ENCODE measurements at regions not wholly inside any gene's neighbourhood (a gene's known extent, or its start where the extent isn't known, plus 50 kb on each side); places are given as distances from the start of the nearest gene placed in this dataset.

DNA sequence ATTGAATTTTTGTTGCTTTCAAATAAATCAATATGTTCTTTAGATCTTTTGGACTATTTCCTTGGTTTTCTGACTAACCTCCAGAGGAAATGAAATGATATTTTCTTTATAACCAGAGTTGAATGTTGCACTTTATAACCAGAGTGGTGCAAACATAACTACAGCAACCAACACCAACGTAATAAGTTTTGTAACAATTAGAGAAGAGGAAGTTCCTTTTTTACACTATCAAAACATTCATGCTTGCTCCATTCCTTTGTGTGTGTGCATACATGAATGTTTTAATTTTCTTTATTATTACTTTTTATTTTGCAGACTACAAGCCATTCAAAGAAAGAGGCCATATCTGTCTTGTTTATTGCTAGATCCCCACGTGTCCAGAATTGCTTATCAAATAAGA is 193.0 kb upstream of the PPP3CA start:
- Mint-ChIP-seq H3K36me3 (ENCODE audit: low read depth) (no peaks in the 10 kb centered on the region), H3K27me3 (ENCODE audit: low read depth) (peaks cover 30% of the 10 kb centered on the region), H3K4me3 (no peak overlapping the region), H3K9me3 (ENCODE audit: insufficient read depth) (no peaks in the 10 kb centered on the region), H3K4me1 (ENCODE audit: low read depth) (no peaks in the 10 kb centered on the region), H3K27ac (no peak overlapping the region)
- DNase-seq: no peak
- ChIA-PET POLR2A (no interaction called here), CTCF (no interaction called here)
- ATAC-seq: no peak

DNA sequence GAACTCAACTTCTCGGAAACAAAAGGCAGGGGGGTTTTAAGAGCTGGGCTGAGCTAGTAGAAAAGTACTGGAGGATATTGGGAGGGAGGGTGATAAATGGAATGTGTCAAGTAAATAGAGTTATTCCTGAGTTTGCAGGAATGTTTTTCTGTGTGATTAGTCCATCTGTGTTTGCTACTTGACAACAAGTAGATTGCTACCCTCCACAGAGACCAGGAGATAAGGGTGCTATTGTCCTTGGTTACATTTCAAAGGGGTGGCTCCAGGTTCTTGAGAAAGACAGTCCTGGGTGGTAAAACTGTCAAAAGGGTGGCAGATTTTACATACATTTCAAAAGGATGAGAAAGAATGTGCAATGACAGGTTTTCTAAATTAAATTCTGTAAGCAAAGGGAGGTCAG is 181.2 kb upstream of the PPP3CA start:
- H3K4me3 Mint-ChIP-seq: no peak overlapping the region
- ChIA-PET CTCF (no interaction called here), POLR2A (no interaction called here)
- peaks cover 17% of the 10 kb centered on the region for H3K4me1 Mint-ChIP-seq (ENCODE audit: low read depth)
- DNase-seq: no peak
- ATAC-seq: no peak
- no peaks in the 10 kb centered on the region for H3K36me3 Mint-ChIP-seq (ENCODE audit: low read depth)
- no peak overlapping the region for H3K27ac Mint-ChIP-seq
- peaks cover 32% of the 10 kb centered on the region for H3K27me3 Mint-ChIP-seq (ENCODE audit: low read depth)
- H3K9me3 Mint-ChIP-seq (ENCODE audit: insufficient read depth): no peaks in the 10 kb centered on the region

DNA sequence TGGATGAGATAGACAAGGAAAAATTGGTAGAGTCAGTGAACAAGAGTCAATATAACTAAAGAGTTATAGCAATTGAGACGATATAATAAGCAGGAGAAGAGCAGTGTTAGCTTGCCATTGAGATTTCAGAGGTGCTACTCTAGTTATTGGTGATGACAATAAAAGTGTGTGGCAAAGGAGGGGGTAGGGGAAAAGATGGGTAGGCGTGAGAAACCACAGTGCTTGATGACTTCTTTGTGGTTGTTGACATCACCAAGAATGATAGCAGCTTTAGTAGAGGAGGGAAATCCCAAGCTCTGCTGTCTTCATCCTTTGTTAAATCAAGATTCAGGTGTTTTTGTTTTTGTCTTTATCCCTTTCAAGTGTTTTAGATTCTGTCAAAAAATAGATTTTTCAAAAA is 179.9 kb upstream of the PPP3CA start:
- DNase-seq (peak; percentile 76), ATAC-seq (peak; percentile 99)
- Mint-ChIP-seq H3K36me3 (ENCODE audit: low read depth) (no peaks in the 10 kb centered on the region), H3K9me3 (ENCODE audit: insufficient read depth) (no peaks in the 10 kb centered on the region), H3K27me3 (ENCODE audit: low read depth) (peaks cover 32% of the 10 kb centered on the region), H3K4me1 (ENCODE audit: low read depth) (peaks cover 17% of the 10 kb centered on the region), H3K4me3 (no peak overlapping the region), H3K27ac (no peak overlapping the region)
- POLR2A ChIA-PET: interaction anchor here (1.4 kb wide), 1 partner anchor 180 kb away, joined by 3 read pairs; the partner anchor contains the start of gene PPP3CA
- CTCF ChIA-PET: interaction anchor here (1.3 kb wide), 1 partner anchor 69 kb away, joined by 3 read pairs; no protein-coding TSS in a partner anchor

DNA sequence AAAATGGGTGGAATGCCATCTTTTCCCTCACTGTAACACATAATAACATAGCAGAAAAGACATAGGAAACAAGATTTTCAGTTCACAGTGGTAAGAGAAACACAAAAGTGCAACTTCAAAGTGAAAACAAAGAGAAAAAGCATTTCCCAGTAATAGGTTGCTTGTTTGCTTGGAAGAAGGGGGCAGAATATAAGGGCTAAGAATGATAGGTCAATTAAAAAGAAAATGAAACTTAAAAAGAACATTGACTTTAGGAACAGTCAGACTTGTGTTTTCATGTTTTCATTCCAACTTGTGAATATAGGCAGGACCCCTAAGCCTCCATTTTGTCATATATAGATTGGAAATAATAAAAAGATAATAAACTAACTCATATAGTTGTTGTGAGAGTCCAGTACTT is 168.2 kb upstream of the PPP3CA start:
- ATAC-seq: no peak
- Mint-ChIP-seq H3K27me3 (ENCODE audit: low read depth) (peaks cover 17% of the 10 kb centered on the region), H3K27ac (no peak overlapping the region)

DNA sequence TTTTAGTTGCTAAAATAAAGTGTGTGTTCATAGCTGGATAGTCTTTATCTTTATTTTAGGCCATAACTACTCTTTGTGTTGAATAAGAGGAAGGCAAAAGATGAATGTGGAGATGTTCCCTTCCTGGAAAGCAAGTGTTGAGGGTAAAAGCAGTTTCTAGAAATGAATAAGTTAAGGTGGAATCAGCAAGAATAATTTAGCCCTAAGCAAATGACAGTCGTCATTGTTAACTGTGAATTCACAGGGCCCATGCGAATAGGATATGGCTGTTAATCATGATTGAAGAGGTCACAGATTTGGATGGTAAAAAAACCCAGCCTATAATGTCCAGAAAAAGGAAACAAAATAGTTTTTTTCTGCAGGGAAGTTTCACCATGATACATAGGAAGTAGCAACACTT is 167.8 kb upstream of the PPP3CA start:
- peaks cover 13% of the 10 kb centered on the region for H3K27me3 Mint-ChIP-seq (ENCODE audit: low read depth)
- DNase-seq (no peak), ATAC-seq (no peak)
- CTCF ChIA-PET: no interaction called here
- H3K9me3 Mint-ChIP-seq (ENCODE audit: insufficient read depth): peaks cover 9% of the 10 kb centered on the region
- POLR2A ChIA-PET: no interaction called here
- H3K4me3 Mint-ChIP-seq: no peak overlapping the region
- no peaks in the 10 kb centered on the region for H3K36me3 Mint-ChIP-seq (ENCODE audit: low read depth)
- H3K27ac Mint-ChIP-seq: no peak overlapping the region
- peaks cover 2% of the 10 kb centered on the region for H3K4me1 Mint-ChIP-seq (ENCODE audit: low read depth)

More for the DNA sequence above, 168.2 kb upstream of the PPP3CA start:
- peaks cover 2% of the 10 kb centered on the region for H3K4me1 Mint-ChIP-seq (ENCODE audit: low read depth)
- DNase-seq: no peak
- ChIA-PET CTCF (no interaction called here), POLR2A (no interaction called here)
- no peaks in the 10 kb centered on the region for H3K36me3 Mint-ChIP-seq (ENCODE audit: low read depth)
- H3K9me3 Mint-ChIP-seq (ENCODE audit: insufficient read depth): peaks cover 7% of the 10 kb centered on the region
- no peak overlapping the region for H3K4me3 Mint-ChIP-seq

DNA sequence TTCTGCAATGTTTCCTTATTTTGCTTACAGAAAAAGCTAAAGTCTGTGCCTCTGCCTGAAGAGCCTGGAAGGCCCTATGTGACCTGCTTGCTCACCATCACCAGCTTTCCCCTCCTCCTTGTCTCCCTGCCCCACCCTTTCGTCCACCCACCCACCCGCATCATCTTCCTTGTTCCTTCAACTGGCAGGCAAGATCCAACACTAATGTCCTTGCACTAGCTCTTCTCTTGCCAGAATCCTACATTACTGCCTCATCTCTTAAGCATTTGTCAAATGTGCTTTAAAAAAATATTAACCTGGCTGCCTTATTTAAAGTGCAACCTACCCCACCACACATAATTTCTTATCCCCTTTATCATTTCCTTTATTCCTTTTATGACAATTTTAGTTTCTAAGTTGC is 165.1 kb upstream of the PPP3CA start:
- H3K27ac Mint-ChIP-seq: no peak overlapping the region
- peaks cover 9% of the 10 kb centered on the region for H3K9me3 Mint-ChIP-seq (ENCODE audit: insufficient read depth)
- ATAC-seq (no peak), DNase-seq (no peak)
- no peak overlapping the region for H3K4me3 Mint-ChIP-seq
- CTCF ChIA-PET: no interaction called here
- H3K27me3 Mint-ChIP-seq (ENCODE audit: low read depth): peaks cover 7% of the 10 kb centered on the region
- POLR2A ChIA-PET: no interaction called here
- H3K36me3 Mint-ChIP-seq (ENCODE audit: low read depth): no peaks in the 10 kb centered on the region
- peaks cover 2% of the 10 kb centered on the region for H3K4me1 Mint-ChIP-seq (ENCODE audit: low read depth)

DNA sequence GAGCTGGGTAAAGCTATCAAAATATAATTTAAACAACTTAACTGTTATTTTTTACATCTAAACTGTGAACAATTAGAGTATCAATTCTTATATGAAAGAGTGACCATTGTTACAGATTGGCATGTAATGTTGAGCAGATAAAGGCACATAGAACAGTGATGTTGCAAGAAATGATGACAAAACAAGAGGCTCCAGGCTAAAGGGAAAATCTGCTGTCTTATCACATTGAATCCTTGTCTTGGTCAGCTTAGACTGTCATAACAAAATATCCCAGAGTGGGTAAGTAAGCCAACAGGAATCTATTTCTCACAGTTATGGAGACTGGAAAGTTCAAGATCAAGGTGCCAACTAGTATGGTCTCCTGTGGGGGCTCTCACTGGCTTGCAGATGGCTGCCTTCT is 154.1 kb upstream of the PPP3CA start:
- H3K27ac Mint-ChIP-seq: no peak overlapping the region
- CTCF ChIA-PET: no interaction called here
- peaks cover 3% of the 10 kb centered on the region for H3K27me3 Mint-ChIP-seq (ENCODE audit: low read depth)
- H3K4me3 Mint-ChIP-seq: no peak overlapping the region
- POLR2A ChIA-PET: no interaction called here
- no peaks in the 10 kb centered on the region for H3K4me1 Mint-ChIP-seq (ENCODE audit: low read depth)
- no peak for ATAC-seq
- H3K36me3 Mint-ChIP-seq (ENCODE audit: low read depth): no peaks in the 10 kb centered on the region
- H3K9me3 Mint-ChIP-seq (ENCODE audit: insufficient read depth): no peaks in the 10 kb centered on the region
- no peak for DNase-seq

DNA sequence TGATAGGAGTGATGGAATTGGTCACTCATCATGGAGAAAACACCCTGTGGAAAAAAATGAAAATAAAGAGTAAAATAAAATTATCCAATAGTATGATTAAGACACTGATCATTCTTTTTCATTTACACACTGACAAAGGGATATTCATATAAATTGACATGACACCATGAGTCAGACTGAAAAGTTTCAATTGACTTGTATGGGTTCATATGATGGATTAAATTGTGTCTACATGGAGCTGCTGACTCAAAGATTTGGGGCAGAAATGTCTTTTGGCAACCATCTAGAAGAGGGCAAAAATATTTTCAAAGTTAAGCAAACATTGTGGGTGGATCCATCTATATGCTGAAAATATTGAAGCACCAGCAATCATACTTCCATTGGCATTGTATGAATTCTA is 153.4 kb upstream of the PPP3CA start:
- H3K36me3 Mint-ChIP-seq (ENCODE audit: low read depth): no peaks in the 10 kb centered on the region
- CTCF ChIA-PET: no interaction called here
- no peak for ATAC-seq
- POLR2A ChIA-PET: no interaction called here
- no peak overlapping the region for H3K4me3 Mint-ChIP-seq
- DNase-seq: no peak
- no peaks in the 10 kb centered on the region for H3K9me3 Mint-ChIP-seq (ENCODE audit: insufficient read depth)
- H3K4me1 Mint-ChIP-seq (ENCODE audit: low read depth): no peaks in the 10 kb centered on the region
- peaks cover 3% of the 10 kb centered on the region for H3K27me3 Mint-ChIP-seq (ENCODE audit: low read depth)
- H3K27ac Mint-ChIP-seq: no peak overlapping the region

DNA sequence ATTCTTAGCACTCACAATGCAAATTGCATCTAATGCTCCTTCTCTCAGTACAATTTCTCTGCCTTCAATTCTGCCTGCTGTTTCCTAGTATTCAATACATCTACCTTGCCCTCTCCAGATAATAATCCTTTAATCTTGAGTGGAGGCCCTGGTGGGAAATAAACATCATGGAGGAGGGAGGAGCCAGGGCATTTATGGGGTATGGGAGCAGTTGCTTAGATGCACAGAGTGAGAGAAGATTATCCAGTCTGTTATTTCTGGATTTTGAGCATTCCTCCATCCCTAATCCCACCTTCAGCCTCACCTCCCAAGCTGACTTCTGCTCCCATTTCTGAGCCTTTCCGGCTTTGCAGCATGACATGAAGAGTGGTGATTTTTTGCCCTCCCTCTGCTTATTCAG is 127.9 kb upstream of the PPP3CA start:
- DNase-seq: no peak

DNA sequence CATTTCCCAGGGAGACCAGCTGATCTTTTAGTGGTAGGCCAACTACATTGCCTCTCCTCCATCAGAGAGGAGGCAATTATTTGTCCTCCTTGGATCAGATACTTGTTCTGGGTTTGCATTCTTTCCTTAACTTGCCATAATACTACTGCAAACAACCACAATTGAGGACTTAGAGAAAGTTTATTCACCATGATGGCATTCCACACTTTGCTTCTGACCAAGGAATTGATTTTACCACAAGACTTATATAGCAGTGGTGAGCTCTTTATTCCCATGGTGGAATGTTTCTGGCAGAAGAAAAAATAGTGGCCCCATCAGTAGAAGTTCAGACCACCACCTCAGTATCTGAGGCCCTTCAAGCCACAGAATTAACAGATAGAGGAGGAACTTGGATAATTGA is 123.9 kb upstream of the PPP3CA start:
- POLR2A ChIA-PET: no interaction called here
- ATAC-seq: no peak

More for the DNA sequence above, 127.9 kb upstream of the PPP3CA start:
- no peaks in the 10 kb centered on the region for H3K4me1 Mint-ChIP-seq (ENCODE audit: low read depth)
- no peaks in the 10 kb centered on the region for H3K9me3 Mint-ChIP-seq (ENCODE audit: insufficient read depth)
- no peak overlapping the region for H3K4me3 Mint-ChIP-seq
- ChIA-PET POLR2A (no interaction called here), CTCF (no interaction called here)
- no peaks in the 10 kb centered on the region for H3K36me3 Mint-ChIP-seq (ENCODE audit: low read depth)
- peaks cover 10% of the 10 kb centered on the region for H3K27me3 Mint-ChIP-seq (ENCODE audit: low read depth)
- no peak overlapping the region for H3K27ac Mint-ChIP-seq
- ATAC-seq: no peak

DNA sequence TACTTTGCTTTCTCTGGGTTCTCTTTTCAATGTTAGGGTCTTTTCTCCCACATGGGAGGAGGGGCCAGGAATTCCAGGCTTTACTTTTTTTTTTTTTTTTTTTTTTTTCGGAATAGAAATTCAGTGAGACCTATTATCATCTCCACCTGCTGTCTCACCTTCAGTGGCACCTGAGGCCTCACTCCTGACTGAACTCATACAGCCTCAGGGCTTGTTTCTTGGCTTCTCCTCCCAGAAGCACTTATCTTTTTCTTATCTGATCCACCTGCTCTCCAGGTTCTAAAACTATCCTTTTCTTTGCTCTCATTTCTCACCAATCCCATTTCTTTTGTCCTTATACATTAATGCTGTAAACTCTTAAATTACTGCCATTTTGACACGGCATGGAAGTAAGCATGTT is 117.3 kb upstream of the PPP3CA start:
- H3K4me1 Mint-ChIP-seq (ENCODE audit: low read depth): no peaks in the 10 kb centered on the region
- ATAC-seq (no peak), DNase-seq (no peak)
- H3K27me3 Mint-ChIP-seq (ENCODE audit: low read depth): peaks cover 24% of the 10 kb centered on the region
- POLR2A ChIA-PET: no interaction called here
- H3K4me3 Mint-ChIP-seq: no peak overlapping the region
- H3K36me3 Mint-ChIP-seq (ENCODE audit: low read depth): no peaks in the 10 kb centered on the region
- CTCF ChIA-PET: no interaction called here
- no peak overlapping the region for H3K27ac Mint-ChIP-seq
- H3K9me3 Mint-ChIP-seq (ENCODE audit: insufficient read depth): no peaks in the 10 kb centered on the region

More for the DNA sequence above, 123.9 kb upstream of the PPP3CA start:
- Mint-ChIP-seq H3K27ac (no peak overlapping the region), H3K9me3 (ENCODE audit: insufficient read depth) (no peaks in the 10 kb centered on the region), H3K4me3 (no peak overlapping the region), H3K36me3 (ENCODE audit: low read depth) (no peaks in the 10 kb centered on the region), H3K4me1 (ENCODE audit: low read depth) (no peaks in the 10 kb centered on the region), H3K27me3 (ENCODE audit: low read depth) (peaks cover 16% of the 10 kb centered on the region)
- CTCF ChIA-PET: no interaction called here
- no peak for DNase-seq

DNA sequence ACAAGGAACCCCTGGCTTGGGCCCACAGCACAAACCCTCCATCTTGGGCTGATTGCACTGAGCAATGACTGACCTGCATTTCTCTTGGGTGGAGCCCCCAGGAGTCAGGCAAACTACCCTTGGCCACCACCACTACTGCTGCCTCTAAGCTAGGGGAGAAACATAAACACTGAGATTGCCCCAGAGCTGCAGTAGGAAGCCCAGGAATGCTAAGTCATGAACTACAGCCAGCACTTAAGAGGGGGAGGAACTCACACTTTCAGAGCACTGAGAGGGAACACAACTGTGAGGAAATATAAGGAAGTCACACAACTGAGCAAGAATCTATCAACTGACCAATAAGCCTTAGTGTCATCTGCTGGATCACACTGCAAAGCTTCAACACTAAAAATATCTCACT is 111.6 kb upstream of the PPP3CA start:
- Mint-ChIP-seq H3K4me1 (ENCODE audit: low read depth) (no peaks in the 10 kb centered on the region), H3K4me3 (no peak overlapping the region), H3K36me3 (ENCODE audit: low read depth) (no peaks in the 10 kb centered on the region), H3K27me3 (ENCODE audit: low read depth) (peaks cover 31% of the 10 kb centered on the region), H3K27ac (no peak overlapping the region), H3K9me3 (ENCODE audit: insufficient read depth) (no peaks in the 10 kb centered on the region)
- CTCF ChIA-PET: no interaction called here
- ATAC-seq (no peak), DNase-seq (no peak)
- POLR2A ChIA-PET: no interaction called here

DNA sequence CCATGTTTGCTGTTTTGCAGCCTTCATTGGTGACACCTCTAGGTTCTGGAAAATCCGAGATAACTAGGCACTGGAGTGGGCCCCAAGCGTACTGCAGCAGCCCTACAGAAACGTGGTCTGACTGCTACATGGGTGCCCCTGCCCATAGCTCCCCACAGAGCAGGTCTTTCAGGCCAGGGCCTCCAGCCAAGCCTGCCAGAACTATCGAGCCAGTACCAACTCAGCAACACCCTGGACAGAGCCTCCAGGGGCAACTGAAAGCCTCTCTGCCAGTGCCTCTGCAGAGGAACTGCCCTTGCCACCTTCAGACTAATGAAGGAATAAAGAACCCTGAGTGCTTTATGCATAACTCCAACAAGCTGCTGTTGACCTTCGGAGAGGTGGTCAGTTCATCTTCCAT is 111.1 kb upstream of the PPP3CA start:
- Mint-ChIP-seq H3K27me3 (ENCODE audit: low read depth) (peaks cover 31% of the 10 kb centered on the region), H3K9me3 (ENCODE audit: insufficient read depth) (no peaks in the 10 kb centered on the region), H3K36me3 (ENCODE audit: low read depth) (no peaks in the 10 kb centered on the region), H3K27ac (no peak overlapping the region), H3K4me1 (ENCODE audit: low read depth) (no peaks in the 10 kb centered on the region), H3K4me3 (no peak overlapping the region)
- DNase-seq (no peak), ATAC-seq (no peak)
- POLR2A ChIA-PET: no interaction called here
- CTCF ChIA-PET: no interaction called here

Measured in activated CD8-positive, alpha-beta T cell treated with anti-CD3 and anti-CD28 coated beads, Interleukin-2, amount 10 ng/mL, durations not matched to agents 7 days and 5 days (primary cell).